ENCODE measurements at regions not wholly inside any gene's neighbourhood (a gene's known extent, or its start where the extent isn't known, plus 50 kb on each side); places are given as distances from the start of the nearest gene placed in this dataset.
A peak's percentile ranks its signal among the peaks of the same experiment; 100 is the strongest.

DNA sequence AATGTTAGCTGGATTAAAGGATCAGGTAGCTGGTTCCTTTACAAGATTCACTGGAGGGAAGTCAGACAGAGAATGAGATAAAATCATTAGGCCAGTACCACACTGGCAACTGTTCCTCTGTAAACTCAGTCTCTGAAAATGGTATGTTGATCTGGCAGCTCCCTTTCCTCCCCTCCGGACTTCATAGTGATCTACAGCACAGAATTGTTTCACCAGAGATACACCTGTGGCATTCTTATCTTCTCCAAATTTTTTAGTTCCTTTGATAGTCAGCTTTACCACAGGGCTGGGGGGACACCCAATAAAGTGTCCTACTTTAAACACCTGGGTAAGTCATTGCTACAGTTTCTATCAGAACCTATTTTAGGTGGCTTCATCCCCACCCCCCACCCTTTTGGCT is 304.3 kb upstream of the KCNH8 start:
- no peak for ATAC-seq
- Mint-ChIP-seq H3K4me3 (peak overlapping the region in 9 of 10 donors; percentile 3 to 70 (median 47)), H3K27me3 (peaks cover 0 to 3% (median 0%) of the 10 kb centered on the region in 5 donors), H3K36me3 (peaks cover 0 to 3% (median 0%) of the 10 kb centered on the region in 5 donors), H3K4me1 (peaks cover 0 to 43% (median 19%) of the 10 kb centered on the region in 7 donors), H3K27ac (peak overlapping the region in 4 of 9 donors; percentile 2 to 44 (median 36)), H3K9me3 (peaks cover 0 to 4% (median 0%) of the 10 kb centered on the region in 11 donors)
- H3K27me3 ChIP-seq (ENCODE audit: control insufficient read depth in 2 of 2, insufficient read depth in 2 of 2, low read length in 2 of 2), result no peaks in the 10 kb centered on the region
- no peak overlapping the region for H3K4me3 ChIP-seq (ENCODE audit: low read length)
- H3K27ac ChIP-seq (ENCODE audit: low read depth, low read length), result no peak overlapping the region
- intact Hi-C loops (cut with micrococcal nuclease), result no loop called here
- CTCF ChIA-PET, result interaction anchor here (0.6 to 0.7 kb wide), 2 partner anchors 26 to 50 kb away, joined by 3 to 4 read pairs; no protein-coding TSS in a partner anchor
- H3K9me3 ChIP-seq (ENCODE audit: control insufficient read depth in 2 of 3, low read length in 3 of 3), result no peaks in the 10 kb centered on the region
- no peaks in the 10 kb centered on the region for H3K4me1 ChIP-seq (ENCODE audit: control insufficient read depth in 2 of 2, insufficient read depth in 2 of 2, low read length in 2 of 2)
- POLR2A ChIA-PET, result interaction anchor here (1.1 kb wide), 1 partner anchor 186 kb away, joined by 3 read pairs; no protein-coding TSS in a partner anchor
- DNase-seq, result no peak
- no peaks in the 10 kb centered on the region for H3K36me3 ChIP-seq (ENCODE audit: control insufficient read depth in 2 of 3, insufficient read depth in 3 of 3, low read length in 3 of 3)

DNA sequence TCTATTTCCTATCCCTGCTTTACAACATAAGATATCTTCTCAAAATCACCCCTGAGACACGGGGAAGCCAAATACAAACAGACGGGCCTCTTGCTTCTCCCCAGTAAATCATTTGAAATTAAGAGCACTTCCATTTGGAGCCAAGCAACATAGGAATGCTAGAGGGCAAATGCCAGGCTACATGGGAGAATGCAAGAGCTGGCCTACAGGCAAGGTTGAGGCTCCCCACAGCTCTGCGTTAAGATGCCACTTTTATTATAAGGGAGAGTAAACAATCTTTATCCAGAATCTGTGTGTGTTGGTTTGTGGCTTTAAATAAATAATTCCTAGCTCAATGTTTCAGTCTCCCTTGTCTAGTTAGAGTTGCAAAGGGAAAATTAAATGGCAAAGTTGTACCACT is 305.1 kb upstream of the KCNH8 start:
- H3K27ac Mint-ChIP-seq, result peak overlapping the region in 1 of 9 donors; percentile 1
- POLR2A ChIA-PET, result interaction anchor here (1.1 kb wide), 1 partner anchor 185 kb away, joined by 3 read pairs; no protein-coding TSS in a partner anchor
- H3K36me3 ChIP-seq (ENCODE audit: control insufficient read depth in 2 of 3, insufficient read depth in 3 of 3, low read length in 3 of 3), result no peaks in the 10 kb centered on the region
- H3K27me3 Mint-ChIP-seq, result peaks cover 0 to 3% (median 0%) of the 10 kb centered on the region in 5 donors
- H3K27ac ChIP-seq (ENCODE audit: low read depth, low read length), result no peak overlapping the region
- ATAC-seq, result no peak
- intact Hi-C loops (cut with micrococcal nuclease), result no loop called here
- no peaks in the 10 kb centered on the region for H3K4me1 ChIP-seq (ENCODE audit: control insufficient read depth in 2 of 2, insufficient read depth in 2 of 2, low read length in 2 of 2)
- peaks cover 0 to 4% (median 0%) of the 10 kb centered on the region in 11 donors for H3K9me3 Mint-ChIP-seq
- H3K4me3 ChIP-seq (ENCODE audit: low read length), result no peak overlapping the region
- H3K4me1 Mint-ChIP-seq, result peaks cover 3 to 51% (median 27%) of the 10 kb centered on the region in 7 donors
- no peaks in the 10 kb centered on the region for H3K9me3 ChIP-seq (ENCODE audit: control insufficient read depth in 2 of 3, low read length in 3 of 3)
- CTCF ChIA-PET, result interaction anchor here (0.7 kb wide), 1 partner anchor 50 kb away, joined by 3 read pairs; no protein-coding TSS in a partner anchor
- H3K4me3 Mint-ChIP-seq, result no peak overlapping the region
- H3K27me3 ChIP-seq (ENCODE audit: control insufficient read depth in 2 of 2, insufficient read depth in 2 of 2, low read length in 2 of 2), result no peaks in the 10 kb centered on the region
- H3K36me3 Mint-ChIP-seq, result peaks cover 0 to 3% (median 0%) of the 10 kb centered on the region in 5 donors
- DNase-seq, result no peak

DNA sequence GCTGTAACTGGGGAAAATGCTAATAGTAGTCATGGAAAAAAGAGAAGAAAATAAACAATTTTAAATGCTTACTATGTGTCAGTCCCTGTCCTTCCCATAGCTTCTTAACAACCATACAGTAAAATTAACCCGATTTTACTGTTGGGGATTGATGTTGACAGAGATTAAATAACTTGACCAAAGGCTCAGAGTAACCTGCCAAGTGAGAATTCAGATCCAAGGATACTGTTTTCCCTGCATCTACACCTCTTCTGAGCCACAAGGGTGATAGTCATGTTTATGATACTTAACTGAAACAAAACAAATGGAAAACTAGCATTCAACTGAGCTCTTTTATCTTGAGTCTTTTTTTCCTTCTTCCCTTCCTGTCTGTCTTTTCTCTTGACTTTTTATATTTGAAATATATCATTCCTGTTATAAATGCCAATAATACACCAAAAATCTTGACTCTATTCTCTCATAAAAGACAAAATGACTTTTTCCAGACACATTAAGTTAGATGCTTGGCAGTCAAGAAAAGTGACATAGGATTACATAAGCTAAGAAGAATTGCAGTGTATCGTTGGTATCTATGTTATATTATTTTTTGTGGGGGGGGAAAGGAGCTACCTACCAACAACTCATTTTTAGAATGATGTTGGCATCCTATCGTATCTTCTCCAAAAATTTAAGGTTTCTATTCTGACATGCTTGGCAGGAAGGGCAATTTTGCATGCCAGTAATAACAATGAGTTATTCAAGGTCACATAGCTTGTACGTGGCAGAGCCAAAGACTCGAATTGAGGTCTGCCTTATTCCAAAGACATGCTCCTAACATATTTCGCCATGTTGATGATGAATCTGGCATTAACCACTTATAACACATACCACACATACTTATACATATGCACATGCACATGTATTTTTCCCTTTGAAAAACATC is 306.6 kb upstream of the KCNH8 start:
- Histone ChIP-seq H3K36me3 (ENCODE audit: control insufficient read depth in 2 of 3, insufficient read depth in 3 of 3, low read length in 3 of 3) (no peaks in the 10 kb centered on the region), H3K27ac (ENCODE audit: low read depth, low read length) (no peak overlapping the region), H3K27me3 (ENCODE audit: control insufficient read depth in 2 of 2, insufficient read depth in 2 of 2, low read length in 2 of 2) (no peaks in the 10 kb centered on the region), H3K4me3 (ENCODE audit: low read length) (no peak overlapping the region), H3K4me1 (ENCODE audit: control insufficient read depth in 2 of 2, insufficient read depth in 2 of 2, low read length in 2 of 2) (no peaks in the 10 kb centered on the region), H3K9me3 (ENCODE audit: control insufficient read depth in 2 of 3, low read length in 3 of 3) (no peaks in the 10 kb centered on the region)
- no peak for DNase-seq
- H3K36me3 Mint-ChIP-seq, result no peaks in the 10 kb centered on the region
- CTCF ChIA-PET, result no interaction called here
- H3K9me3 Mint-ChIP-seq, result peaks cover 0 to 4% (median 0%) of the 10 kb centered on the region in 11 donors
- H3K4me3 Mint-ChIP-seq, result no peak overlapping the region
- POLR2A ChIA-PET, result no interaction called here
- intact Hi-C loops (cut with micrococcal nuclease), result no loop called here
- no peak for ATAC-seq
- no peak overlapping the region for H3K27ac Mint-ChIP-seq
- H3K27me3 Mint-ChIP-seq, result peaks cover 0 to 3% (median 0%) of the 10 kb centered on the region in 5 donors
- peaks cover 6 to 66% (median 38%) of the 10 kb centered on the region in 7 donors for H3K4me1 Mint-ChIP-seq

DNA sequence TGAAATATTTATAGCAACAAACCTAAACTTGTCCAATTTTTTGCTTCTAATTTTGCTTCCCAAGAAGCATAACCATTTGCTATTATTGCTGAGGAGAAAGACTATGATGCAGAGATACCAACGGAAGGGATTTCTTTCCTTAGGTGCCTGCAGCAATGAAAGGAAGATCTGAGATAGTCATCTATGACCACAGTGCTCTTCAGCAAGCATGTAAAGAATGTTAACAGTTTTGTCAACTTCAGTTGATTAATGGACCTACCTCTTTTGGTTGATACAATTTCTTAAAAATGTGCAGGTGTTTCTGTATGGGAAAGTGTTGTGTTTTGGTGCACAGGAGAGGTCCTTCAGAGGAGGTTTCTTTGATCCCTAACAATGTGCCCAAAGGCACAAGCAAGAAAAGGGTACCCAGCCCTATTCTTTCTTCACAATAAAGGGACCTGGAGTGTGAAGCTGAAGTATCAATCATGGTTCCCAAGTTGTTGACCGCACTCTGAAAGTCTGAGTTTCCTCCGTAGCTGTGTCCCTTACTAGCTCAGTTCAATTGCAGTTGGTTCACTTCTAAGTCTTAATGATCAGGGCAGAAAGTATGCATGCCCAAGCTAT is 307.7 kb upstream of the KCNH8 start:
- ChIA-PET CTCF (no interaction called here), POLR2A (no interaction called here)
- Mint-ChIP-seq H3K4me1 (peaks cover 8 to 72% (median 41%) of the 10 kb centered on the region in 7 donors), H3K4me3 (no peak overlapping the region), H3K36me3 (no peaks in the 10 kb centered on the region), H3K27me3 (peaks cover 0 to 3% (median 0%) of the 10 kb centered on the region in 5 donors), H3K27ac (no peak overlapping the region), H3K9me3 (peaks cover 0 to 4% (median 0%) of the 10 kb centered on the region in 11 donors)
- Histone ChIP-seq H3K27me3 (ENCODE audit: control insufficient read depth in 2 of 2, insufficient read depth in 2 of 2, low read length in 2 of 2) (no peaks in the 10 kb centered on the region), H3K36me3 (ENCODE audit: control insufficient read depth in 2 of 3, insufficient read depth in 3 of 3, low read length in 3 of 3) (no peaks in the 10 kb centered on the region), H3K9me3 (ENCODE audit: control insufficient read depth in 2 of 3, low read length in 3 of 3) (no peaks in the 10 kb centered on the region), H3K27ac (ENCODE audit: low read depth, low read length) (no peak overlapping the region), H3K4me1 (ENCODE audit: control insufficient read depth in 2 of 2, insufficient read depth in 2 of 2, low read length in 2 of 2) (no peaks in the 10 kb centered on the region), H3K4me3 (ENCODE audit: low read length) (no peak overlapping the region)
- ATAC-seq (no peak), DNase-seq (no peak)
- intact Hi-C loops (cut with micrococcal nuclease), result no loop called here

DNA sequence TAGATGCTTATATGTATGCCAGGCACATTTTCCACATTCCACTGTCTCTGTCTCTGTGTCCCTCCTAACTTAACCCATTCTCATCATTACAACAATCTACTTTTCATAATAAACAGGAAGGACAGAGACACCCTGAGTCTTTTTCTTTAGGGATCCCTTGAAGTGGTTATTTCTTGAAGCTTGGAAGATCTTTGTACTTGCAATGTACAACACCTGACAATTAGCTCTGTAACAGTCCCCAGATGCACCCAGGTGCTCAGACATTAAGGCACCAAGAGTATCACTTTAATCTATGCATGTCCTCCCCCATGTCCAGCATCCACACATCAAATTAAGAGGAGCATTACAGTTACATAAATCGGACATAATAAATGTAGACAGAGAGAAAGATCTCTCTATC is 309.6 kb upstream of the KCNH8 start:
- Mint-ChIP-seq H3K4me1 (peaks cover 8 to 57% (median 30%) of the 10 kb centered on the region in 7 donors), H3K4me3 (no peak overlapping the region), H3K9me3 (peaks cover 0 to 4% (median 0%) of the 10 kb centered on the region in 11 donors), H3K27me3 (peaks cover 0 to 3% (median 0%) of the 10 kb centered on the region in 5 donors), H3K27ac (no peak overlapping the region), H3K36me3 (no peaks in the 10 kb centered on the region)
- H3K27me3 ChIP-seq (ENCODE audit: control insufficient read depth in 2 of 2, insufficient read depth in 2 of 2, low read length in 2 of 2), result no peaks in the 10 kb centered on the region
- DNase-seq (no peak), ATAC-seq (no peak)
- H3K4me1 ChIP-seq (ENCODE audit: control insufficient read depth in 2 of 2, insufficient read depth in 2 of 2, low read length in 2 of 2), result no peaks in the 10 kb centered on the region
- no peaks in the 10 kb centered on the region for H3K36me3 ChIP-seq (ENCODE audit: control insufficient read depth in 2 of 3, insufficient read depth in 3 of 3, low read length in 3 of 3)
- H3K4me3 ChIP-seq (ENCODE audit: low read length), result no peak overlapping the region
- CTCF ChIA-PET, result no interaction called here
- POLR2A ChIA-PET, result no interaction called here
- intact Hi-C loops (cut with micrococcal nuclease), result no loop called here
- no peaks in the 10 kb centered on the region for H3K9me3 ChIP-seq (ENCODE audit: control insufficient read depth in 2 of 3, low read length in 3 of 3)
- H3K27ac ChIP-seq (ENCODE audit: low read depth, low read length), result no peak overlapping the region

DNA sequence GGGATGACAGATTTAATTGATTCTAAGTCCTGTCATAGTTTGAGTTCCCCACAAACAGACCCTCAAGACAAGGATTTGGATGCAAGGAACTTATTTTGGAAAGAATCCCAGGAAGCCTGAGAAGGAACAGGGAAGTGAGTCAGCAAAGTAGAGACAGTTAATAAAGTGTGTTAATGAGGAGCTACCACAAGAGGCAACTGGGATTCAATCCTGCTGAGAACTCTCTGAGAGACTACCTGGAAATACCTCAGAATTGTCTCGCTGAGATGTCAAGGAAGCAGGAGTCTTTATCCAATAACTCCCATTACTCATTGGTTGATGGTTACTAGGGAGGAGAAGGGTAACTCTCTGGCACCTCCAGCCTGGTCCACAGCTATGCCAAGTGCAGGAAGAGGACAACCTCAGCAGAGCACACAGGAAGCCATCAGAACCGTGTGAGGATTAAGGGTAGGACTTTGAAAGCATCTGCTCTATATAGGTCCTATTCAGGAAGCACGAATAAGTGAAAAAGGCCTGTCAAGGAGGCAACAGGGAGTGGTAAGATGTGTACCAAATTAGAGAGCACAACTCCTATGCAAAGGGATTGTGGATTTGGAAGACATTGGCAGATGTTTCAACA is 311.1 kb upstream of the KCNH8 start:
- H3K4me1 Mint-ChIP-seq, result peaks cover 8 to 50% (median 30%) of the 10 kb centered on the region in 7 donors
- no peak overlapping the region for H3K27ac ChIP-seq (ENCODE audit: low read depth, low read length)
- no peaks in the 10 kb centered on the region for H3K9me3 Mint-ChIP-seq
- no peak overlapping the region for H3K4me3 ChIP-seq (ENCODE audit: low read length)
- no peak for ATAC-seq
- peak overlapping the region in 1 of 10 donors; percentile 12 for H3K4me3 Mint-ChIP-seq
- H3K36me3 ChIP-seq (ENCODE audit: control insufficient read depth in 2 of 3, insufficient read depth in 3 of 3, low read length in 3 of 3), result no peaks in the 10 kb centered on the region
- H3K27me3 Mint-ChIP-seq, result no peaks in the 10 kb centered on the region
- H3K27ac Mint-ChIP-seq, result peak overlapping the region in 5 of 9 donors; percentile 12 to 87 (median 40)
- H3K27me3 ChIP-seq (ENCODE audit: control insufficient read depth in 2 of 2, insufficient read depth in 2 of 2, low read length in 2 of 2), result no peaks in the 10 kb centered on the region
- no peak for DNase-seq
- no peaks in the 10 kb centered on the region for H3K9me3 ChIP-seq (ENCODE audit: control insufficient read depth in 2 of 3, low read length in 3 of 3)
- CTCF ChIA-PET, result no interaction called here
- POLR2A ChIA-PET, result no interaction called here
- intact Hi-C loops (cut with micrococcal nuclease), result no loop called here
- no peaks in the 10 kb centered on the region for H3K4me1 ChIP-seq (ENCODE audit: control insufficient read depth in 2 of 2, insufficient read depth in 2 of 2, low read length in 2 of 2)
- H3K36me3 Mint-ChIP-seq, result no peaks in the 10 kb centered on the region
